Right ventricle myocardium inferior (tissue), 1 donor: ENCODE measurements at regions not wholly inside any gene's neighbourhood (a gene's known extent, or its start where the extent isn't known, plus 50 kb on each side); places are given as distances from the start of the nearest gene placed in this dataset. TPM values are rescaled to one million over a fixed set of nuclear protein-coding genes. Genes with fewer than 3 reads are reported as not detected.
"Not testable (repeated sequence)": the region's sequence is repeated elsewhere in the genome, so short reads cannot be mapped to it uniquely, and the experiment has no call there.

Experiments used
- ATAC-seq: fragments of 200-7000 bp; cut with Tn5 transposase; one replicate; pipeline ENCODE4 v1.9.1; 2020; ENCODE audit warnings: mild to moderate bottlenecking, moderate library complexity
- DNase-seq: peaks from one replicate; pipeline ENCODE4 v3.0.0; 2021; ENCODE audit errors: missing footprints
- intact Hi-C: fragments of 100-400 bp; cut with DNase I; formaldehyde crosslinking; loops from one replicate; pipeline ENCODE4 v1.11.0; 2022
- microRNA-seq: library from miRNA; unstranded; fragments of <30 nt; microRNA quantifications from one replicate; pipeline ENCODE4 v1.2.0, GENCODE V29; 2020
- donor health status: DM: no; HTN: yes; CAD: no; lungs with severe emphysema.

DNA sequence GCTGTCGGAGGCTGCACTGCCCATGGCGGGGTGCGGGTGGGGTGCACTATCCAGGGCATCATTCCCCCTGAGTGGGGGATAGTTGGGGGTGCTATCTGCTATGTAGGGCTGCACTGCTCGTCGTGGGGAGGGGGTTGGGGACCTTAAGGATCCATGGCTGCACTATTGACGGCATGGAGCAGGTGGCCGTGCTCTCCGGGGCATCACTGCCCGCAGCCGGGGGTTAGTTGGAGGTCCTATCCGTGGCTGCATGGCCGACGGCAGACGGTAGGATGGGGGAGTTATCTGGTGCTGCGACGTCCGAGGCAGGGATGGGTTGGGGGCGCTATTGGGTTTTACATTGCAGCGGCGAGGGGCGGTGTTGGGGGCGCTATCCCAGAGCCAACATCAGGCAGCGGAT lies 75.0 kb upstream of the POTEB3 start:
- DNase-seq, ATAC-seq, intact Hi-C loops: not testable (repeated sequence)

DNA sequence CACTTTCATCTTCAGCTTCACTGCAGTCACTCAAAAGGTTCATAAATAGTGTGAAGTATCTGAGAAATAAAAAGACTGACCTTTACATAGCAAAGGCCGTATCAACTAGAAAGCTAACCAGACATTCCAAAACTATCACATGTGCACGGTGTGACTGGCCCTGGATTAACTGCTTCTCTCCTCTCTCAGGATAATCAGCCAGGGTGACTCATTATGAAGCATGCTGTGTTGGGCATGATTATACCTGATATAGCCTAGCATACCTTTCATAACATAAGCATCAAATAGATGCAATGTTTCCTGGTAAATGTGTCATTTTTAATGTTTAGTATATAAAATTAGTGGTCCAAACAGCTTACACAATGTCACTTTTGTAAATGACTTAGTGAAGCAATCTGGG lies 62.7 kb upstream of the POTEB3 start:
- intact Hi-C loops, DNase-seq, ATAC-seq: not testable (repeated sequence)

Small RNA genes in the stretch of these regions (microRNA-seq; reads per million reads assigned to microRNA genes)
- not detected for gene MIR5701-2
